H1 (cell line): ENCODE measurements at regions not wholly inside any gene's neighbourhood (a gene's known extent, or its start where the extent isn't known, plus 50 kb on each side); places are given as distances from the start of the nearest gene placed in this dataset.

Experiments
- CTCF ChIA-PET: fragments of 300-600 bp; sonication (Branson Sonifier 250); formaldehyde crosslinking; loops from one replicate; lab custom pipeline; 2021; ENCODE audit not compliant: partially characterized antibody; lab: Charles Lee
- POLR2A ChIA-PET: fragments of 300-600 bp; sonication (Branson Sonifier 250); formaldehyde crosslinking; loops from one replicate; lab custom pipeline; 2021; ENCODE audit warnings: inconsistent platforms; ENCODE audit not compliant: partially characterized antibody; lab: Charles Lee
- DNase-seq, 2 experiments: peaks; one replicate each; pipeline versions ENCODE4 v3.0.0 to v3.0.0-alpha.2; 2010 to 2022; ENCODE audit warnings: low spot score in 2 of 2, low read depth in 1 of 2, mixed read lengths in 1 of 2
- FAIRE-seq: peaks from 2 replicates; lab custom pipeline; 2011; peaks lifted over from hg19 to GRCh38; lab: Jason Lieb, UNC
- H2AFZ ChIP-seq: 2 replicates; pipeline ENCODE4 v1.8.1; 2012; ENCODE audit warnings: low read length, inconsistent platforms
- H2AK5ac ChIP-seq: 2 replicates; pipeline ENCODE4 v1.6.1; 2013; ENCODE audit warnings: low read depth, low read length
- H2BK120ac ChIP-seq: replicated peaks from 2 replicates; pipeline ENCODE3; 2013; ENCODE audit warnings: low read depth, low read length, inconsistent platforms
- H2BK12ac ChIP-seq: 2 replicates; pipeline ENCODE4 v1.6.1; 2013; ENCODE audit warnings: low read depth, low read length
- H2BK15ac ChIP-seq: 2 replicates; pipeline ENCODE4 v1.6.1; 2013; ENCODE audit warnings: low read length
- H2BK20ac ChIP-seq: 2 replicates; pipeline ENCODE4 v1.6.1; 2013; ENCODE audit warnings: low read length
- H2BK5ac ChIP-seq: 2 replicates; pipeline ENCODE4 v1.6.1; 2013; ENCODE audit warnings: low read depth, low read length
- H3K14ac ChIP-seq: 2 replicates; pipeline ENCODE4 v1.6.1; 2013; ENCODE audit warnings: inconsistent platforms; ENCODE audit not compliant: insufficient read length
- H3K18ac ChIP-seq: 2 replicates; pipeline ENCODE4 v1.6.1; 2013; ENCODE audit warnings: low read length; ENCODE audit errors: extremely low read depth
- H3K23ac ChIP-seq: 2 replicates; pipeline ENCODE4 v1.6.1; 2013; ENCODE audit warnings: inconsistent platforms; ENCODE audit not compliant: insufficient read length
- H3K23me2 ChIP-seq: 2 replicates; pipeline ENCODE4 v1.6.1; 2013; ENCODE audit warnings: low read depth, low read length
- H3K27ac ChIP-seq: 2 replicates; pipeline ENCODE4 v1.6.1; 2011; ENCODE audit warnings: low read depth, low read length, inconsistent platforms
- H3K27me3 ChIP-seq, 4 experiments: replicated peaks in 1 of 4; 1 replicate in 1 of 4; 2 replicates in 3 of 4; pipeline versions ENCODE4 v1.6.1 to v1.8.1; 2011 to 2013; ENCODE audit warnings: low read length in 3 of 4, mild to moderate bottlenecking in 3 of 4, inconsistent platforms in 2 of 4, mixed read lengths in 2 of 4, moderate library complexity in 1 of 4; ENCODE audit not compliant: control insufficient read depth in 3 of 4, insufficient read depth in 3 of 4; ENCODE audit errors: extremely low read depth in 1 of 4
- H3K36me3 ChIP-seq, 4 experiments: 2 replicates each; pipeline versions ENCODE4 v1.6.1 to v1.8.1; 2011 to 2013; ENCODE audit warnings: mild to moderate bottlenecking in 4 of 4, low read length in 3 of 4, moderate library complexity in 2 of 4, control low read depth in 1 of 4, inconsistent platforms in 1 of 4; ENCODE audit not compliant: insufficient read depth in 4 of 4, control insufficient read depth in 2 of 4
- H3K4ac ChIP-seq: replicated peaks from 2 replicates; pipeline ENCODE3; 2013; ENCODE audit warnings: low read length, low read depth, mixed read lengths, inconsistent platforms; ENCODE audit not compliant: insufficient read length
- H3K4me1 ChIP-seq, 4 experiments: replicated peaks in 1 of 4; 1 replicate in 1 of 4; 2 replicates in 3 of 4; pipeline versions ENCODE4 v1.6.1 to v1.8.1; 2011 to 2013; ENCODE audit warnings: low read length in 3 of 4, inconsistent platforms in 2 of 4, mixed read lengths in 1 of 4; ENCODE audit not compliant: insufficient read depth in 4 of 4, control insufficient read depth in 3 of 4
- H3K4me2 ChIP-seq, 2 experiments: 2 replicates each; pipeline versions ENCODE4 v1.6.1 to v1.8.1; 2011 to 2013; ENCODE audit warnings: low read depth in 2 of 2, low read length in 2 of 2, control low read depth in 1 of 2, inconsistent platforms in 1 of 2, mild to moderate bottlenecking in 1 of 2; ENCODE audit not compliant: insufficient read depth in 1 of 2
- H3K4me3 ChIP-seq, 4 experiments: fragments of 200-600, 300-600 bp in 1 of 4; sonication (generic), shearing (Covaris generic), sonication (Bioruptor Twin) in 1 of 4; 2 replicates each; pipeline versions ENCODE4 v1.5.1 to v1.8.1; 2011 to 2016; ENCODE audit warnings: low read length in 4 of 4, low read depth in 3 of 4, control low read depth in 2 of 4, inconsistent platforms in 2 of 4, mild to moderate bottlenecking in 2 of 4, mixed read lengths in 1 of 4, moderate library complexity in 1 of 4; ENCODE audit not compliant: insufficient read depth in 2 of 4; ENCODE audit errors: extremely low read depth in 1 of 4
- H3K56ac ChIP-seq: replicated peaks from 2 replicates; pipeline ENCODE3; 2013; ENCODE audit warnings: low read depth, mild to moderate bottlenecking, mixed read lengths, low read length, inconsistent platforms; ENCODE audit not compliant: insufficient read length
- H3K79me1 ChIP-seq: 2 replicates; pipeline ENCODE4 v1.6.1; 2013; ENCODE audit warnings: low read depth, low read length, control low read depth
- H3K79me2 ChIP-seq, 2 experiments: 2 replicates each; pipeline versions ENCODE4 v1.6.1 to v1.8.1; 2012 to 2013; ENCODE audit warnings: low read length in 2 of 2, mild to moderate bottlenecking in 2 of 2, inconsistent platforms in 1 of 2; ENCODE audit not compliant: insufficient read depth in 2 of 2, control insufficient read depth in 1 of 2
- H3K9ac ChIP-seq, 4 experiments: replicated peaks in 1 of 4; 1 replicate in 1 of 4; 2 replicates in 3 of 4; pipeline versions ENCODE4 v1.6.1 to v1.8.1; 2011 to 2013; ENCODE audit warnings: low read depth in 3 of 4, low read length in 3 of 4, control low read depth in 2 of 4, mild to moderate bottlenecking in 2 of 4, moderate library complexity in 2 of 4, inconsistent platforms in 1 of 4; ENCODE audit errors: extremely low read depth in 1 of 4
- H3K9me3 ChIP-seq, 2 experiments: 2 replicates each; pipeline versions ENCODE4 v1.6.1 to v1.8.1; 2012 to 2013; ENCODE audit warnings: mild to moderate bottlenecking in 2 of 2, moderate library complexity in 2 of 2, control low read depth in 1 of 2, inconsistent platforms in 1 of 2, low read depth in 1 of 2, low read length in 1 of 2, mixed read lengths in 1 of 2; ENCODE audit not compliant: insufficient read depth in 2 of 2
- H4K20me1 ChIP-seq, 2 experiments: replicated peaks in 1 of 2; 2 replicates each; pipeline versions ENCODE3 to v1.8.1; 2011 to 2013; ENCODE audit warnings: inconsistent platforms in 2 of 2, low read length in 2 of 2, mild to moderate bottlenecking in 1 of 2; ENCODE audit not compliant: insufficient read depth in 2 of 2, control insufficient read depth in 1 of 2
- H4K5ac ChIP-seq: 2 replicates; pipeline ENCODE4 v1.6.1; 2013; ENCODE audit warnings: low read length, low read depth, mixed read lengths, inconsistent platforms; ENCODE audit not compliant: insufficient read length
- H4K8ac ChIP-seq: 2 replicates; pipeline ENCODE4 v1.8.0; 2013; ENCODE audit warnings: mild to moderate bottlenecking, moderate library complexity, low read length, inconsistent platforms; ENCODE audit not compliant: insufficient read depth; ENCODE audit errors: extremely low read depth
- H4K91ac ChIP-seq: replicated peaks from 2 replicates; pipeline ENCODE3; 2013; ENCODE audit warnings: low read length, mixed read lengths, inconsistent platforms; ENCODE audit not compliant: insufficient read length
- CBX8 ChIP-seq: fragments of 300-800, 300-1000 bp; sonication (generic); IDR thresholded peaks from 2 replicates; pipeline ENCODE4 v1.7.1; 2016; ENCODE audit warnings: low read depth, low read length, borderline replicate concordance
- CREB1 ChIP-seq: IDR thresholded peaks from 2 replicates; pipeline ENCODE4 v1.6.1; 2012; ENCODE audit warnings: inconsistent platforms
- CTBP2 ChIP-seq: IDR thresholded peaks from 2 replicates; pipeline ENCODE4 v1.7.0; 2011; ENCODE audit warnings: borderline replicate concordance, mild to moderate bottlenecking, moderate library complexity, mixed read lengths, low read length; ENCODE audit not compliant: insufficient read depth, insufficient read length
- RXRA ChIP-seq: IDR thresholded peaks from 2 replicates; pipeline ENCODE4 v1.6.1; 2011; ENCODE audit warnings: low read depth, mild to moderate bottlenecking, low read length, moderate library complexity; ENCODE audit not compliant: insufficient read depth
- TEAD4 ChIP-seq: IDR thresholded peaks from 2 replicates; pipeline ENCODE4 v1.6.1; 2012; ENCODE audit warnings: low read depth, low read length, inconsistent platforms, mixed read lengths
- WGBS, 2 experiments: shearing (Covaris generic) in 1 of 2; methylation state at CpG; one replicate each; pipeline versions ENCODE4 v1.1.6 to v1.1.7; 2013 to 2015; ENCODE audit warnings: low lambda C conversion rate in 2 of 2, mixed read lengths in 2 of 2, inconsistent platforms in 1 of 2, low coverage in 1 of 2, missing lambda C conversion rate in 1 of 2; ENCODE audit not compliant: insufficient replicate concordance in 2 of 2, insufficient coverage in 1 of 2, insufficient read length in 1 of 2; ENCODE audit errors: extremely low coverage in 1 of 2, missing lambda C conversion rate in 1 of 2; 5-methylcytosine and 5-hydroxymethylcytosine counted together
- TF ChIP-seq, protein P1 (sequence below): IDR thresholded peaks from 2 replicates; pipeline ENCODE4 v1.6.1; 2012; ENCODE audit warnings: low read length, inconsistent platforms

DNA sequence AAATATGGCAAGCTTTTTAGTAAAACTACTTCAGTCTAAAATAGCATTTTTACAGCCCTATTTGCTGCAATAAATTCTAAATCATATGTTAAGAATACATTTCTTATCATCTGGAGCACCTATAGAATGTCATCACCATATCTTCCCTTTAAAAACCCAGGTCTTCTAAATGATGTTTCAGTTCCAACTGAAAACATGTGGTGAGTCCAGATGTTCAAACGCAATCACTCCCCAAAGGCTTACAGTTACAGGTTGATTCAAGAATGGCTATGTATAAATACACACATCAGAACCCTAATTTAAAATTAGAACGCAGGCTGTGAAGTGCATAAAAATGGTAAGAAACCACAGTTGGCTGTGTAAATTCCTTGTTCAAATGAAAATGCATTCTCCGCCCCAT, 796.3 kb downstream of the MAT2B start:
- Histone ChIP-seq H3K4me2 (no peak overlapping the region), H3K56ac (no peak overlapping the region), H3K4me3 (no peak overlapping the region), H3K27ac (no peak overlapping the region), H2AK5ac (no peak overlapping the region), H3K79me1 (no peaks in the 10 kb centered on the region), H3K23me2 (no peaks in the 10 kb centered on the region), H4K91ac (no peak overlapping the region), H4K8ac (no peak overlapping the region), H3K4ac (no peak overlapping the region), H2BK15ac (no peak overlapping the region), H3K4me1 (no peaks in the 10 kb centered on the region; a peak in 2 of 7 replicates), H3K27me3 (no peaks in the 10 kb centered on the region), H3K9me3 (no peaks in the 10 kb centered on the region), H2AFZ (no peak overlapping the region), H3K14ac (no peak overlapping the region), H2BK120ac (no peak overlapping the region), H3K36me3 (no peaks in the 10 kb centered on the region), H2BK20ac (no peak overlapping the region), H3K9ac (no peak overlapping the region), H4K5ac (no peak overlapping the region), H3K23ac (no peak overlapping the region), H4K20me1 (no peaks in the 10 kb centered on the region), H3K79me2 (no peaks in the 10 kb centered on the region), H2BK5ac (no peak overlapping the region), H2BK12ac (no peak overlapping the region), H3K18ac (no peak overlapping the region)
- DNase-seq = no peak
- ChIA-PET POLR2A (no interaction called here), CTCF (no interaction called here)
- WGBS, 2 experiments = 91% methylated on average over 3 of the region's 3 CpGs; no CpG with 5 or more reads in 1 of the 2 experiments
- TF ChIP-seq TEAD4 (no peak), CREB1 (no peak), RXRA (no peak), CTBP2 (no peak), CBX8 (no peak)
- TF ChIP-seq, protein P1, sequence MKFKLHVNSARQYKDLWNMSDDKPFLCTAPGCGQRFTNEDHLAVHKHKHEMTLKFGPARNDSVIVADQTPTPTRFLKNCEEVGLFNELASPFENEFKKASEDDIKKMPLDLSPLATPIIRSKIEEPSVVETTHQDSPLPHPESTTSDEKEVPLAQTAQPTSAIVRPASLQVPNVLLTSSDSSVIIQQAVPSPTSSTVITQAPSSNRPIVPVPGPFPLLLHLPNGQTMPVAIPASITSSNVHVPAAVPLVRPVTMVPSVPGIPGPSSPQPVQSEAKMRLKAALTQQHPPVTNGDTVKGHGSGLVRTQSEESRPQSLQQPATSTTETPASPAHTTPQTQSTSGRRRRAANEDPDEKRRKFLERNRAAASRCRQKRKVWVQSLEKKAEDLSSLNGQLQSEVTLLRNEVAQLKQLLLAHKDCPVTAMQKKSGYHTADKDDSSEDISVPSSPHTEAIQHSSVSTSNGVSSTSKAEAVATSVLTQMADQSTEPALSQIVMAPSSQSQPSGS = no peak
- no peak for FAIRE-seq
